Cardiac muscle cell (in vitro differentiated cells and primary cell): ENCODE measurements at regions not wholly inside any gene's neighbourhood (a gene's known extent, or its start where the extent isn't known, plus 50 kb on each side); places are given as distances from the start of the nearest gene placed in this dataset.

Experiments
- DNase-seq, 2 donors: peaks; one replicate each; pipeline versions ENCODE4 v3.0.0 to v3.0.0-alpha.2; 2010 to 2017; ENCODE audit warnings: low read depth in 1 of 2, low spot score in 1 of 2
- H3K27ac ChIP-seq: fragments of 200-600 bp; sonication (generic); 2 replicates; pipeline ENCODE4 v1.5.1; 2016
- H3K27me3 ChIP-seq: fragments of 200-600 bp; sonication (generic); 2 replicates; pipeline ENCODE4 v1.6.0; 2016; ENCODE audit warnings: control low read depth
- H3K36me3 ChIP-seq: fragments of 200-600 bp; sonication (generic); 2 replicates; pipeline ENCODE4 v1.5.1; 2016; ENCODE audit warnings: control low read depth
- H3K4me1 ChIP-seq: fragments of 200-600 bp; sonication (generic); 2 replicates; pipeline ENCODE4 v1.8.1; 2017; ENCODE audit warnings: low read depth, mild to moderate bottlenecking, mixed run types
- H3K4me3 ChIP-seq: fragments of 200-600 bp; sonication (generic); 2 replicates; pipeline ENCODE4 v1.5.1; 2016; ENCODE audit warnings: mild to moderate bottlenecking
- H3K9me3 ChIP-seq: fragments of 200-600 bp; sonication (generic); 2 replicates; pipeline ENCODE4 v1.5.1; 2017; ENCODE audit warnings: low read depth, mild to moderate bottlenecking, control low read depth
- TF ChIP-seq, protein P1 (sequence below): IDR thresholded peaks from 2 replicates; pipeline ENCODE4 v1.5.1; 2012; ENCODE audit warnings: low read depth, mild to moderate bottlenecking, low read length

DNA sequence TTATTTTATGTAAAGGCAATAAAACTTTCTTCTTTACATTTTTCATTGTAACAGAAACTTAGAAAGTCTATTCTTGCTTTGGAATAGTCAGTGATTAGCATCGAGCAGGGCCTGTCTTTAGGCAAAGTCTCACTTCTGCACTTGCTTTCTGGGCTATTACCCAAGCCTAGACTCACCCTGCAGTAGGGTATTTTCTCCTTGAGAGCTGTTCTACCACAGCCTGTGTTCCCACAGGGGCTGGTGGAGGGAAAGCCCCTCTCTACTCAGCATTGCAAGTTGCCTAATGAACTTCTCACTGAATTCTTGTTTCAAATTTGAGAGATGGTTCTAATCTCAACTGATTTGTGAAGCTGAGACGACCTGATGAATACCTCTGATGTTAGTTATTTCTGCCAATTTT is 111.7 kb upstream of the KLHL14 start:
- H3K9me3 ChIP-seq: no peaks in the 10 kb centered on the region
- H3K4me3 ChIP-seq: no peak overlapping the region
- H3K27ac ChIP-seq: no peak overlapping the region
- H3K27me3 ChIP-seq: no peaks in the 10 kb centered on the region
- no peak for DNase-seq
- no peaks in the 10 kb centered on the region for H3K36me3 ChIP-seq
- TF ChIP-seq, protein P1, sequence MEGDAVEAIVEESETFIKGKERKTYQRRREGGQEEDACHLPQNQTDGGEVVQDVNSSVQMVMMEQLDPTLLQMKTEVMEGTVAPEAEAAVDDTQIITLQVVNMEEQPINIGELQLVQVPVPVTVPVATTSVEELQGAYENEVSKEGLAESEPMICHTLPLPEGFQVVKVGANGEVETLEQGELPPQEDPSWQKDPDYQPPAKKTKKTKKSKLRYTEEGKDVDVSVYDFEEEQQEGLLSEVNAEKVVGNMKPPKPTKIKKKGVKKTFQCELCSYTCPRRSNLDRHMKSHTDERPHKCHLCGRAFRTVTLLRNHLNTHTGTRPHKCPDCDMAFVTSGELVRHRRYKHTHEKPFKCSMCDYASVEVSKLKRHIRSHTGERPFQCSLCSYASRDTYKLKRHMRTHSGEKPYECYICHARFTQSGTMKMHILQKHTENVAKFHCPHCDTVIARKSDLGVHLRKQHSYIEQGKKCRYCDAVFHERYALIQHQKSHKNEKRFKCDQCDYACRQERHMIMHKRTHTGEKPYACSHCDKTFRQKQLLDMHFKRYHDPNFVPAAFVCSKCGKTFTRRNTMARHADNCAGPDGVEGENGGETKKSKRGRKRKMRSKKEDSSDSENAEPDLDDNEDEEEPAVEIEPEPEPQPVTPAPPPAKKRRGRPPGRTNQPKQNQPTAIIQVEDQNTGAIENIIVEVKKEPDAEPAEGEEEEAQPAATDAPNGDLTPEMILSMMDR: no peak
- no peaks in the 10 kb centered on the region for H3K4me1 ChIP-seq

DNA sequence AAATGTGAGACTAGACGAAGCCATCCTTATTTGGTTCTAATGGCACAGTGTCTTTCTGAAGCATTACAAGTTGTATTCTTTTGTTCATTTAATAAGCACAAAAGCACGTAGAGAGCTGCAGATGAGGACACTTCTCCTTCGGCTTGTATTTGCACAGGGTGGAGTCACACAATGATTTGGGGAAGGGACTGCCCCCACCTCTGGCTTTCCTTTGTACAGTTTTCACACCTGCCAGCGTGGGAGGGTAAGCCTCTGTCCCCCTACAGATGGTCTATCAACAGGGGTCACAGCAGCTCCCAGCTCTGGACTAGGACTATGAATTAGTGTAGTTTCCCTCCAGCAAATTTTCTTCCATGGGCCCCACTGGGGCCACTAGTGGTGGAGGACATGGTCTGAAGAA is 108.2 kb upstream of the KLHL14 start:
- Histone ChIP-seq H3K36me3 (no peaks in the 10 kb centered on the region), H3K27me3 (no peaks in the 10 kb centered on the region), H3K4me1 (peaks cover 7% of the 10 kb centered on the region), H3K9me3 (no peaks in the 10 kb centered on the region), H3K27ac (no peak overlapping the region), H3K4me3 (no peak overlapping the region)
- DNase-seq: no peak
- TF ChIP-seq, protein P1: no peak

DNA sequence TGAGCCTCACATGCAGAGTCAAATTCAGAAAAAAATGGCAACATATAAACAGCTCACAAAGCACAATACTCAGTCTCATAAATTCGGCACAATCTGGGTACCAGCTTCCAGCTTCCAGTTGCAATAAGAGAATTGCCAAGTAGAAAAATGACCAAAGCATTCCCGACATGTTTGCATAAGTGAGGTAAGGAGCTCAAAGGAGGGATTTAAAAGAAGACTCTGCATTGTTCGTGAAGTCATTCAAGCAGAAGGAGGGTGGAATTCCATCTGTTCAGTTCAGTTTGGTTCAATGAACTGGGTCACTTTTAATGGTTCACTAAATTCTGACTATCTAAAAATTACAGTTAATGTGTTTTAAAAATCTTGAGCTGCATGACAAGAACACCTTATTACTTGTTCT is 106.7 kb upstream of the KLHL14 start:
- no peak for DNase-seq
- Histone ChIP-seq H3K27me3 (no peaks in the 10 kb centered on the region), H3K4me3 (no peak overlapping the region), H3K36me3 (no peaks in the 10 kb centered on the region), H3K27ac (no peak overlapping the region), H3K4me1 (peaks cover 7% of the 10 kb centered on the region), H3K9me3 (no peaks in the 10 kb centered on the region)
- TF ChIP-seq, protein P1: no peak

DNA sequence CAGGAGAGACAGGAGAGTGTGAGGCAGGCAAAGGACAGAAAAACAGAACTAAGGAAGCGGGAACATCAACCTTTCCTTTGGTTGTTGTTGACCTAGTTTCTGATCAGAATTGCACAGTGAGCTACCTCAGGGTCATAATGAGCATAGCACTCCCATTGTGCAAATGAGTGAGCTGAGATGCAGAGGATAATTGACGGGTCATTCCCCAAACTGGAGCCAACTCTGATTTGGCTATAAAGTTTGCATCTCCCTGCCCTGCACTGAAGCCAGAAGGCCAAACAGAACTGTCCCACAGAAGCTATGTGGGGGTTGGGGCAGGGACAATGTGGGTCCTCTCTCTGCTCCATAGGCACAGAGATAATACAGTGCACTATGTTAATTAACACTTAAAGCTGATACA is 105.6 kb upstream of the KLHL14 start:
- H3K27ac ChIP-seq: no peak overlapping the region
- TF ChIP-seq, protein P1: no peak
- peaks cover 7% of the 10 kb centered on the region for H3K4me1 ChIP-seq
- H3K36me3 ChIP-seq: no peaks in the 10 kb centered on the region
- no peak overlapping the region for H3K4me3 ChIP-seq
- H3K27me3 ChIP-seq: no peaks in the 10 kb centered on the region
- DNase-seq: no peak
- no peaks in the 10 kb centered on the region for H3K9me3 ChIP-seq

DNA sequence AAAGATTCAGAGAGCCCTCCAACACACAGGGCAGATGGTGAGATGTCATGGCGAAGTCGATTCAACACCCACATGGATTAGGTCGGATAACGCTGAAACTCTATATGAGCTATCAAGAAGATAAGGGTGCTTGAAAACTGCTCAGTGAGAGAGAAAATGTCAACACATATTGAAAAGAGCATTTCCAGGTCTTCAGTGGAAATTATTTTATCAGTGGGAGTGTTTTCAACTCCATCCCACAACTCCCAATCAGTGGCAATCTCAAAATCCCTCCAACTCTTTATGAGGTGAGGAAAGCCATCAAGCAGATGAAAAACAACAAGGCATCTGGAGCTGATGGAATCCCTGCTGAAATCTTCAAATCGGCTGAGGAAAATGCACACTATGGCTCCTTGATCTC is 104.5 kb upstream of the KLHL14 start:
- Histone ChIP-seq H3K36me3 (no peaks in the 10 kb centered on the region), H3K4me1 (peaks cover 7% of the 10 kb centered on the region), H3K27ac (no peak overlapping the region), H3K27me3 (no peaks in the 10 kb centered on the region), H3K9me3 (no peaks in the 10 kb centered on the region), H3K4me3 (no peak overlapping the region)
- TF ChIP-seq, protein P1: no peak
- no peak for DNase-seq

DNA sequence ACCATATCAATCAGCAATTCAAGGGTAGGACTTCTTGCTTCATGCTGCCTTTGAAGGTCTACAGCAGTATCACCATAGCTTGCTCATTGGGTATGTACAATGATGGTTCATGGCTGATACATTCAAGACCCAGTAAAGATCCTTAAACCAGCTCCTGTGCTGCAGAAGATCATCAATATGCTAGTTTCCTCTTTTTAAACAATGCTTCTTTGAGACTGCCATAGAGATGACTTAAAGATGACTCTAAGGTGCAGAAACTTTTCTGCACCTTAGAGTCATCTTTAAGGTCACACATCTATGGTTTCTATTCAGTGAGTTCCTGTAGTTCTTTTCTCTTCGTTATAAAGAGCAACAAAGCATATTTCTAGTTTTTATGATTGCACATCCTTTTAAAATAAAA is 102.8 kb upstream of the KLHL14 start:
- no peak for DNase-seq
- Histone ChIP-seq H3K4me3 (no peak overlapping the region), H3K36me3 (no peaks in the 10 kb centered on the region), H3K4me1 (peaks cover 7% of the 10 kb centered on the region), H3K9me3 (no peaks in the 10 kb centered on the region), H3K27ac (no peak overlapping the region), H3K27me3 (no peaks in the 10 kb centered on the region)
- TF ChIP-seq, protein P1: no peak
